ENCODE measurements at regions not wholly inside any gene's neighbourhood (a gene's known extent, or its start where the extent isn't known, plus 50 kb on each side); places are given as distances from the start of the nearest gene placed in this dataset.
"Not testable (repeated sequence)": the region's sequence is repeated elsewhere in the genome, so short reads cannot be mapped to it uniquely, and the experiment has no call there.

DNA sequence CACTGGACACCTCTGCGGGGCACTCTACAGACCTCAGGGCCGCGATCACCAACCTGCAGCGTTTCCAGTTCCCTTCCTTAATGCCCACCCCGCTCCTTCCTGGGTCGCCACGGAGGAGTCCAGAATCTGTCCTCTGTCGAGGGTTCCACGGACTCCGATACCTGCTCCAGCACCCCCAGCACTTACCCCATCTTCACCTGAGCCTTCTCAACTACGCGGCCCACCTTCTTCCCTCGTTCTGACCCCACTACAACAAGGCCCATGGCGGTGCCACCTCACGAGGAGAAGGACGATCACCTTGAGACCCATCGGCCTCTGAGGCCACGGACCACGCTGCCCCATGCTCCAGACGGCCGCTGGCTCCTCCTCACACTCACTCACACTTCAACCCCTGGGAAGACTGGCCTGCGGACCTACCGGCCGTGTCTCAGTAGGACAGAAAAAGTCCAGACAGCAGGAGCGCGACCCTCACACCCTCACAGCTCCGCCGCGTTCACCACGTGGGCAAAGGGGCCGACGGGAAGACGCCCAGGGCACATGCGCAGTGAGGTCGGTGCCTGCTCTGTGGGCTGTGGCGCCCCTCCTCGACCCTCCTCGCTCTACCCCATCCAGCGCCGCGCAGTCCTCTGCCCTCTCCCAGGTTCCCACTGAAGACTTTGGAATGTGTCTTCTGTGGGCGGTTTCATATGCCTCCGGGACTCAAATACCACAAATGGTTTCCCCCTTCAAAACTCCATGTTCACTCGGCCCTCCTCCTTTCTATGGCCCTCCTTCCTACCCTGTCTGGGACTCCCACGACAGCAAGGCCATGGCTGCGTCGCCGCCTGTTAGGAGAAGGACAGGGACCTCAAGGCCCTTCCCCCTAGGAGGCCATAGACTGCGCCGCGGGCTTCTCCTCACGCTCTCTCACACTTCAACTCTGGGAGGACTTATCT lies 193.9 kb upstream of the PHF14 start:
- DNase-seq (ENCODE audit: low spot score): no peak

DNA sequence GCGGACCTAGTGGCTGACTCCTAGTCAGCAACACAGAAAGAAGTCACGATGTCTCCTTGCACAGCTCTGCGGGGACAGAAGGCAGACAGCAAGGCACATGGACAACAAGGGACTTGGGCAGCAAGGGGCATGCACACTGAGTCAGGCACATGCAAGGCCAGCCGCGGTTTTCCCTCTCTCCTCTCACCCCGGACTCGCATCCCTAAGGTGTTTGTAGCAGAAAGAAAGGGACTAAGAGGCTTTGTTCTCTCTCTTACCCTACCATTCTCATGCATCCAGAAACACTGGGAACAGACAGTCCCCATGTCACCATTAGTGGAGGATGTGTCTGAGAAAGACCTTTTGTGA lies 193.3 kb upstream of the PHF14 start:
- no peak for DNase-seq (ENCODE audit: low spot score)

DNA sequence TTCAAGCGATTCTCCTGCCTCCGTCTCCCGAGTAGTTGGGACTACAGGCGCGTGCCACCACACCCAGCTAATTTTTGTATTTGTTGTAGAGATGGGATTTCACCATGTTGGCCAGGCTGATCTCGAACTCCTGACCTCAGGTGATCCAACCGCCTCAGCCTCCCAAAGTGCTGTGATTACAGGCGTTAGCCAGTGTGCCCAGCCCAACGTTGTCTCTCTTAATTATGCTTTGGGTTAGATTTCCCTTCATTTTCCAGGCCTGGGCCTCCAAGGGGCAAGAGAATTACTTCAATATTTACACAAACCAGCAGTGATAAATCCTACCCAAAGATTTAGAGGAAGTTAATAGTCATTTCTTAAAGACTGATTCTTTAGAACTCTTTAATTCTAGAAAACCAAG lies 186.7 kb upstream of the PHF14 start:
- DNase-seq (ENCODE audit: low spot score): not testable (repeated sequence)

GRCh38 chr7:10789170-10789569 lies 184.5 kb upstream of the PHF14 start:
- no peak for DNase-seq (ENCODE audit: low spot score)

DNA sequence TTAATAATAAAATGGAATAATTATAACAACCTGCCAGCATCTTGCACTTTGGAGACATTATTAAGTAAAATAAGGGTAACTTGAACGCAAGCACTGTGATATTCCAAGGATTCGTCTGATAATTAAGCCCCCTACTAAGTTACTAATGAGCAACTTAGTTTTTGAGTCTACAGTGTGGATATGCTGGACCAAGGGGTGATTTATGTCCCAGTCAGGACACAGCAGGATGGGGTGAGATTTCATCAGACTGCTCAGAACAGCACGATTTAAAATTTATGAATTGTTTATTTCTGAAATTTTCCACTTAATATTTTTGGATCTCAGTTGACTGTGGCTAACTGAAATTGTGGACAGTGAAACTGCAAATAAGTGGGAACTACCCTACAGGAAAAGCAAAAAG lies 182.8 kb upstream of the PHF14 start:
- DNase-seq (ENCODE audit: low spot score): no peak

GRCh38 chr7:10793995-10794775 lies 179.5 kb upstream of the PHF14 start:
- no peak for DNase-seq (ENCODE audit: low spot score)

DNA sequence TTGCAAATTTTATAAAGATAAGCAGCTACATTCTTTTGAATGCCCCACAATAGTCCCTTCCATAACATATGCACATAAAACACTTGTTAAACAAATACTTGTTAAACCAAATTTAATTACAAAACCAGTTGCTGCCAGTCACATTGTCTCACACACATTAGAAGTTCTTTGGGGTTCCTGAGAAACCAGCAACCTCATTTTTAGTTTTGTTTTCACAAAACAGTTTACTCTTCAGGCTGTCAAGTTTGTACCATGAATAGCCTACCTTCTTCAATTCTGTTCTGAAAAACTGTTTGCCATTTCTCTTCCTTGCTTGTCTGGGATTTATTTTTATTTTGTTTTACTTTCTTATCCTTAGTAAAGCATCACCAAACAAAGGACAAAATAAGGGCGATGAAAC lies 176.5 kb upstream of the PHF14 start:
- no peak for DNase-seq (ENCODE audit: low spot score)

DNA sequence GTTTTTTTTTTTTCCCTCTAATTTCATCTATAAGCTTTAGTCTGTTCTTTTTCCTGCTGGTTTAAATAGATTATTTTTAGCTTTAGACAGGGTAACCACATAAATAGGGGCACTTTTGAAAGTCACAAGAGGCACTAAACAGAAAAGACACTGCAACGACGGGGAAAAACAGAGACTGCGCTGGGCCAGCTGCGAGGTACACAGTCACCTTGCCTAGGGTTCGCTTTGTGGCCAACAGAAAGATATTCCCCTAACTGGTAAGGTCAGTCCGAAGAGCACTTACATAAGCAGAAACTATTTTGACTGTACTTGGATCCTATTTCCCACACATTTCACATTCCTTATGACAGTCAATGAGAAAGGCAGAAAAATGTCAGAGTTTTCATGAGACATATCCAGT lies 175.6 kb upstream of the PHF14 start:
- no peak for DNase-seq (ENCODE audit: low spot score)

GRCh38 chr7:10799475-10799874 lies 174.2 kb upstream of the PHF14 start:
- no peak for DNase-seq (ENCODE audit: low spot score)

DNA sequence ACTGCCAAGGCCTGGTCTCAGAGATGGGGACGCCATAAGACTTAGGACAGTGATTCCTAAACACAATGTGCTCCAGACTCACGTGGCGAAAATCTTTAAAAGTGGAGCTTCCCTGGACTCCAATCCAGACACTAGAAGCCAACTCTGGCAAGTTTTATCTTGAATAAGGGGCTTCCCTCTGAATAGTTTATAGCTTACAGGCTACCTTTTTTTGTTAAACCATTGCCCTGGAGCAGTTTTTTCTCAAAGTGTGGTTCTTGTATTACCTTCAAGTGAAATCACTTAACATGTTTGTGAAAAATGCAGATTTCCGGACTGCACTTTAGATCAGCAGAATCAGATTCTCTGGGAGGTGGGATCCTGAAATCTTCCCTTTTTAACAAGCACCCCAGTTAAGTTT lies 171.7 kb upstream of the PHF14 start:
- no peak for DNase-seq (ENCODE audit: low spot score)

GRCh38 chr7:10802526-10802925 lies 171.1 kb upstream of the PHF14 start:
- DNase-seq (ENCODE audit: low spot score): peak; percentile 2

GRCh38 chr7:10803720-10804119 lies 170.0 kb upstream of the PHF14 start:
- no peak for DNase-seq (ENCODE audit: low spot score)

GRCh38 chr7:10804770-10805169 lies 168.9 kb upstream of the PHF14 start:
- DNase-seq (ENCODE audit: low spot score): no peak

- no peak for DNase-seq (ENCODE audit: low spot score)
These were observed 158.1 kb upstream of the PHF14 start for GRCh38 chr7:10815546-10815945.

DNA sequence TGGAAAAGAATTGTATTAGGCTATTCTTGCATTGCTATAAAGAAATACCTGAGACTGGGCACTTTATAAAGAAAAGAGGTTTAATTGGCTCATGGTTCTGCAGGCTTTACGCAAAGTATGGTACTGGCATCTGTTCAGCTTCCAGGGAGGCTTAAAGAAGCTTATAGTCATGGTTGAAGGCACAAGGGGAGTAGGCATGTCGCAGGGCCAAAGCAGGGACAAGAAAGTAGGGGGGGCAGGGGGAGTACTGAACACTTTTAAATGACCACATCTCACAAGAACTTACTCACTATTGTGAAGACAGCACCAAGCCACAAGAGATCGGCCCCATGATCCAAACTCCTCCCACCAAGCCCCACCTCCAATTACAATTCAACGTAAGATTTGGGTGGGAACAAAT lies 152.5 kb upstream of the PHF14 start:
- no peak for DNase-seq (ENCODE audit: low spot score)

DNA sequence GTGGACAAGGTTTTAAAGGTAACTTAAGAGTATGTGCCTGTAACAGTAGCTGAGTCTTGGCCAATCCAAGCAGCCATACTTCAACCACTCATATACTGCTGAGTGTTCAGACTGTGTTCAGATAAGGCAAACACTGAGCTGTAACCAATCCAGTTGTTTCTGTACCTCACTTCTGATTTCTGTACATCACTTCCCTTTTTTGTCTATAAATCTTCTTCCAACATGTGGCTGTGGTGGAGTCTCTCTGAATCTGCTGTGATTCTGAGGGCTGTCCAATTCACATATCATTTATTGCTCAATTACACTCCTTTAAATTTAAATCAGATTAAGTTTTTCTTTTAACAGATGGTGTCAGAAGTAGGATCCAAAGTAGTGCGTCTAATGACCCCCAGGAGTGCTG lies 149.5 kb upstream of the PHF14 start:
- no peak for DNase-seq (ENCODE audit: low spot score)

- DNase-seq (ENCODE audit: low spot score): no peak
These were observed 135.4 kb upstream of the PHF14 start for GRCh38 chr7:10838228-10838627.

- no peak for DNase-seq (ENCODE audit: low spot score)
These were observed 128.4 kb upstream of the PHF14 start for GRCh38 chr7:10845225-10845624.

DNA sequence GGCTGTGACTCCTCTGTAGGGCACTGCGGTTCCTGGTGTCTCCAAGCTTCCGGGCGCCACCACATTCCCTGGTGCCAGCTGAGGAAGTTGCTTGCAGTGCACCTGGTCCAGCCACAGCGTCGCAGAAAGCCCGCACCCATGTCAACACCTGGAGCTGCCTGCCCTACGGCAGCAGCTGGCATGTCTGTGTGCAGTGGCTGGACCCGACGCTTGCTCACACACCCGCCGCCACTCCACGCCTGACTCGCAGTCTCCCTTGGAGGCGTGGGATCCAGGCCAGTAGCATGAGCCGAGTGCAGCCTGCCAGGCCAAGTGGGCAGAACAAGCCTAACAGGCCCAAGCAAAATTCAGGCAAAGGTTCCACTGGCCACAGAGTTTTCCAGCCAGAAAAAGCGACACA lies 118.1 kb upstream of the PHF14 start:
- DNase-seq (ENCODE audit: low spot score): no peak

DNA sequence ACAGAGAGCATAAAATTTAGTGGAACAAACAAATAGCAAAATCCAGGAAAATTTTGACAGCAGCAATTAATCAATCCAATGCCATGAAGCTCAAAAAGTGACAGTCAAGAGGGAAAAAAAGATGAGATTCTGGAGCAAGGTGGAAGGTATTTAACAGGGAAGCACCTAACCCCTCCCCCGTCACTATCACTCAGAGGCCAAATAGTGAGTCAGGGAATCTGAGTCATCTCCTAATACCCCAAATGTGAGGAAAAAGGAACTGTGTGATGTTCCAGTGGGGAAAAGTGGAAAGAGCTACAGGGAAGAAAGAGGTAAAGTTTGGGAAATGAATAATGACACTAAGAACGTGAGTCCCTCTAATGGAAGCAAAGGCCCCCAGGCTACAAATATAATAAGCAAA lies 113.2 kb upstream of the PHF14 start:
- DNase-seq (ENCODE audit: low spot score): no peak

GRCh38 chr7:10863476-10863875 lies 110.2 kb upstream of the PHF14 start:
- DNase-seq (ENCODE audit: low spot score): no peak

- DNase-seq (ENCODE audit: low spot score): no peak
These were observed 99.0 kb upstream of the PHF14 start for GRCh38 chr7:10874666-10875065.

GRCh38 chr7:10875080-10875479 lies 98.6 kb upstream of the PHF14 start:
- no peak for DNase-seq (ENCODE audit: low spot score)

GRCh38 chr7:10888861-10889260 lies 84.8 kb upstream of the PHF14 start:
- no peak for DNase-seq (ENCODE audit: low spot score)
